DOHH2 (cell line): ENCODE measurements at regions not wholly inside any gene's neighbourhood (a gene's known extent, or its start where the extent isn't known, plus 50 kb on each side); places are given as distances from the start of the nearest gene placed in this dataset.

Experiments used
- H3F3A ChIP-seq: fragments of 200-600 bp; sonication (generic), shearing (Covaris generic); 2 replicates; pipeline ENCODE4 v1.6.0; 2016; ENCODE audit warnings: antibody characterized with exemption, mild to moderate bottlenecking; ENCODE audit not compliant: control insufficient read depth, insufficient read depth
- H3K27ac ChIP-seq: fragments of 200-600 bp; sonication (generic); 2 replicates; pipeline ENCODE4 v1.5.1; 2014; ENCODE audit warnings: low read depth, mild to moderate bottlenecking, low read length, moderate library complexity
- H3K27me3 ChIP-seq: fragments of 200-600 bp; sonication (generic); 2 replicates; pipeline ENCODE4 v1.6.1; 2014; ENCODE audit warnings: mild to moderate bottlenecking, low read length, mixed read lengths; ENCODE audit not compliant: control insufficient read depth
- H3K36me3 ChIP-seq: fragments of 200-600 bp; sonication (generic); 2 replicates; pipeline ENCODE4 v1.6.1; 2014; ENCODE audit warnings: mild to moderate bottlenecking, low read length, moderate library complexity, mixed read lengths; ENCODE audit not compliant: control insufficient read depth
- H3K4me1 ChIP-seq: fragments of 200-600 bp; sonication (generic); 2 replicates; pipeline ENCODE4 v1.6.1; 2014; ENCODE audit warnings: mild to moderate bottlenecking, low read length, mixed read lengths; ENCODE audit not compliant: control insufficient read depth
- H3K4me2 ChIP-seq: fragments of 200-600 bp; sonication (generic); 2 replicates; pipeline ENCODE4 v1.6.0; 2014; ENCODE audit warnings: mild to moderate bottlenecking, low read length, moderate library complexity
- H3K4me3 ChIP-seq: fragments of 200-600 bp; sonication (generic); 2 replicates; pipeline ENCODE4 v1.5.1; 2014; ENCODE audit warnings: mild to moderate bottlenecking, low read length, mixed read lengths
- H3K79me2 ChIP-seq: fragments of 200-600 bp; sonication (generic); 2 replicates; pipeline ENCODE4 v1.6.1; 2014; ENCODE audit warnings: mild to moderate bottlenecking, low read length, mixed read lengths; ENCODE audit not compliant: control insufficient read depth
- H3K9me2 ChIP-seq: fragments of 200-600 bp; sonication (generic); replicated peaks from 2 replicates; pipeline ENCODE4 v1.6.1; 2014; ENCODE audit warnings: mild to moderate bottlenecking, low read length, mixed read lengths; ENCODE audit not compliant: control insufficient read depth
- H3K9me3 ChIP-seq: fragments of 200-600 bp; sonication (generic); 2 replicates; pipeline ENCODE4 v1.6.1; 2014; ENCODE audit warnings: antibody characterized with exemption, low read length, mixed read lengths; ENCODE audit not compliant: control insufficient read depth, insufficient read depth
- H4K20me1 ChIP-seq: fragments of 200-600 bp; sonication (generic); 2 replicates; pipeline ENCODE4 v1.6.0; 2014; ENCODE audit warnings: low read depth, mild to moderate bottlenecking, antibody characterized with exemption, low read length, moderate library complexity; ENCODE audit not compliant: control insufficient read depth, insufficient read depth
- EZH2phosphoT487 ChIP-seq: fragments of 200-600 bp; sonication (generic); IDR thresholded peaks from 2 replicates; pipeline ENCODE4 v1.6.1; 2017; ENCODE audit warnings: borderline replicate concordance, mild to moderate bottlenecking, antibody characterized with exemption, low read length, moderate library complexity, mixed read lengths
- TF ChIP-seq, protein P1 (sequence below): fragments of 200-600 bp; sonication (generic); IDR thresholded peaks from one replicate; pipeline ENCODE4 v1.5.1; 2014; ENCODE audit warnings: antibody characterized with exemption, mild to moderate bottlenecking, low read depth, low read length; ENCODE audit not compliant: poor library complexity, severe bottlenecking

DNA sequence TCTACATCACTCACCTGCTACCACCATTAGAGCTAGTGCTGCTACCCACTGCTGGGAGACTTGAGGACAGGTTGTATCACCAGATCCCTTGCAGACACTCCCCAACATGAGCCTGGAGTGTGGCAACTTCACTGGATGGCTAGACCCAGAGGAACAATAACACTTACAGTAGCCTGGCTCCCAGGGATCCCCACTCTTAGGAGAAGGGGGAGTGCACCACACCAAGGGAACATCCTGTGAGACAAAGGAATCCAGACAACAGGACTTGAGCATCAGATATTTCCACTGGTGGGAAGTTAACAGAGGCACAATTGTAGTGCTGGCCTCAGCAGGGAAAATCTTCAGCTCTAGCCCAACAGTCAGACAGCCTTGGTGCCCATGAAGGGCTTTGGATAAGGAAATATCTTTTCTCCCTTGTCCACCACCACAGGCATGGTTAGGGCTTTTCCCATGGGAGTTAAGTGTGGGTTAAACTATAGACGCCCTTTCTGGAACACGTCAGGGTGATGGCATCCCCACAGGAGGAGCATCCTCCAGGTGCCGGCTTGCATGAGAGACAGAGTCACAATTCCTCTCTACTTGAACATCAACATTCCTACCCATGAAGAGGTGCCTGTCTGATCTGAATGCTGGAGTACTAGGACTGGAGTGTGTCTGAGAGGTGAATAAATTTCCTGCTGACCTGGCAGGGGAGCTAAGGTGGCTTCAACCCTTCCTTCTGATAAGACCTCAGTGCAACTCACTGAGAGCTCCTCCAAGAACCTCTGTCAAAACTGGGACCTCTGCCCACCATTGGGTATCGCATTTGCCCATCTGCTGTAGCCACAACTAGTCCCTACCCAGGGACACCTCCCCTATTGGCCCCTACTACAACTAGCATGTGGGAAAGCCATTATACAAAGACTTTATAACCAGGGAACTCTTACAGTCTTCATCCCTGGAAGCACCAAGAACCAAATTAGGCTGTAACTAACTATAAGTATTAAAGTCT, 55.4 kb upstream of the SIRPG start:
- H4K20me1 ChIP-seq, result no peaks in the 10 kb centered on the region
- H3K4me1 ChIP-seq, result no peaks in the 10 kb centered on the region
- H3K36me3 ChIP-seq, result no peaks in the 10 kb centered on the region
- H3K27ac ChIP-seq, result no peak overlapping the region
- no peak overlapping the region for H3K4me3 ChIP-seq
- no peaks in the 10 kb centered on the region for H3K9me3 ChIP-seq
- no peaks in the 10 kb centered on the region for H3K9me2 ChIP-seq
- H3F3A ChIP-seq, result no peaks in the 10 kb centered on the region
- TF ChIP-seq, protein P1, sequence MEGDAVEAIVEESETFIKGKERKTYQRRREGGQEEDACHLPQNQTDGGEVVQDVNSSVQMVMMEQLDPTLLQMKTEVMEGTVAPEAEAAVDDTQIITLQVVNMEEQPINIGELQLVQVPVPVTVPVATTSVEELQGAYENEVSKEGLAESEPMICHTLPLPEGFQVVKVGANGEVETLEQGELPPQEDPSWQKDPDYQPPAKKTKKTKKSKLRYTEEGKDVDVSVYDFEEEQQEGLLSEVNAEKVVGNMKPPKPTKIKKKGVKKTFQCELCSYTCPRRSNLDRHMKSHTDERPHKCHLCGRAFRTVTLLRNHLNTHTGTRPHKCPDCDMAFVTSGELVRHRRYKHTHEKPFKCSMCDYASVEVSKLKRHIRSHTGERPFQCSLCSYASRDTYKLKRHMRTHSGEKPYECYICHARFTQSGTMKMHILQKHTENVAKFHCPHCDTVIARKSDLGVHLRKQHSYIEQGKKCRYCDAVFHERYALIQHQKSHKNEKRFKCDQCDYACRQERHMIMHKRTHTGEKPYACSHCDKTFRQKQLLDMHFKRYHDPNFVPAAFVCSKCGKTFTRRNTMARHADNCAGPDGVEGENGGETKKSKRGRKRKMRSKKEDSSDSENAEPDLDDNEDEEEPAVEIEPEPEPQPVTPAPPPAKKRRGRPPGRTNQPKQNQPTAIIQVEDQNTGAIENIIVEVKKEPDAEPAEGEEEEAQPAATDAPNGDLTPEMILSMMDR, result no peak
- no peak for TF ChIP-seq EZH2phosphoT487
- H3K79me2 ChIP-seq, result no peaks in the 10 kb centered on the region
- peaks cover 24% of the 10 kb centered on the region for H3K27me3 ChIP-seq
- no peak overlapping the region for H3K4me2 ChIP-seq

DNA sequence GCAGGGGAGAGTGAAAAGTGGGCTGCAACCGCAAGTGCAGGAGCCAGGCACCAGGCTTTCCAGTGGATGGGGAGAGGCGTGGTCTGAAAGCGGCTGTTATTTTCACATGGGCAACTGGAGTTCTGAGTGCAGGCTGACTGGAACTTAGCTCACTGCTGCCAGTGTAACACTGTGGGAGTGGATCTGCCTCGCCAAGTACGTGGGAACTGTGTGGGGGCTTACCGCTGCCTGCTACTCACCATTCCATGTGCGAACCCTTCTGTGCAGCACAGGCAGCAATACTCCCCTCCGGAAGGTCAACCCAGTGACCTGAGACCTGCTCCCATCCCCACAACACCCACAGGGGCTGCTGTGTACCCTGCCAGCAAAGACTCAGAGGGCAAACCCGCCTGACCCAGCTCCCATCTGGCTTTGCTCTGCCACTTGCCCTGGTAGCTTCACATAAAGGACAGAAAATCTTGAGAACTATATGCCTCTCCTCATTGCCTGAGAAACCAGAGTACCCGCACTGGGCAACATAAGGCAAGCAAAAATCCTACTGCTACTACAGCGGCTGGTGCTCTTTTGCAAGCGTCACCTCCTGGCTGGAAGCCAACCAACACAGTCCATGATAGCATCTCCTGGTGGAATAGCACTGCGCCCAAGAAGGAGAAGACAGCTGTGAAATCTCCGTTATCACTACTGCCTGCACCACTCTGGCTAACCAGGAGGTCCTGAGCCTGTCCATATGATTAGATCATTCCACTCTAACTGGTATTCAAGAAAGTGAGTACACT, 54.4 kb upstream of the SIRPG start:
- no peak overlapping the region for H3K27ac ChIP-seq
- TF ChIP-seq EZH2phosphoT487, result no peak
- TF ChIP-seq, protein P1, result no peak
- H3F3A ChIP-seq, result no peaks in the 10 kb centered on the region
- H4K20me1 ChIP-seq, result no peaks in the 10 kb centered on the region
- H3K79me2 ChIP-seq, result no peaks in the 10 kb centered on the region
- no peaks in the 10 kb centered on the region for H3K9me3 ChIP-seq
- no peak overlapping the region for H3K4me3 ChIP-seq
- H3K9me2 ChIP-seq, result no peaks in the 10 kb centered on the region
- H3K4me2 ChIP-seq, result no peak overlapping the region
- H3K36me3 ChIP-seq, result no peaks in the 10 kb centered on the region
- H3K4me1 ChIP-seq, result no peaks in the 10 kb centered on the region
- peaks cover 23% of the 10 kb centered on the region for H3K27me3 ChIP-seq

- no peaks in the 10 kb centered on the region for H3K9me2 ChIP-seq
- H3F3A ChIP-seq, result no peaks in the 10 kb centered on the region
- no peaks in the 10 kb centered on the region for H3K4me1 ChIP-seq
- no peak overlapping the region for H3K4me2 ChIP-seq
- H3K4me3 ChIP-seq, result no peak overlapping the region
- no peaks in the 10 kb centered on the region for H3K9me3 ChIP-seq
- H3K36me3 ChIP-seq, result no peaks in the 10 kb centered on the region
- no peak overlapping the region for H3K27ac ChIP-seq
- H3K27me3 ChIP-seq, result peaks cover 18% of the 10 kb centered on the region
- TF ChIP-seq, protein P1, result no peak
- TF ChIP-seq EZH2phosphoT487, result no peak
- no peaks in the 10 kb centered on the region for H4K20me1 ChIP-seq
- H3K79me2 ChIP-seq, result no peaks in the 10 kb centered on the region
These were observed 53.7 kb upstream of the SIRPG start for GRCh38 chr20:1711266-1711665.
